HEK293 (cell line): ENCODE measurements at regions not wholly inside any gene's neighbourhood (a gene's known extent, or its start where the extent isn't known, plus 50 kb on each side); places are given as distances from the start of the nearest gene placed in this dataset.

Experiments used
- CTCF ChIA-PET: fragments of 350-600 bp; formaldehyde crosslinking; extraction: SDS; loops from one replicate; lab custom pipeline; 2021; ENCODE audit warnings: antibody characterized with exemption; lab: Yijun Ruan, JAX
- POLR2A ChIA-PET: fragments of 300-600 bp; formaldehyde crosslinking; extraction: SDS; loops from one replicate; lab custom pipeline; 2020; ENCODE audit warnings: antibody characterized with exemption, inconsistent platforms; lab: Yijun Ruan, JAX
- H3K27ac ChIP-seq: fragments of 200-500 bp; sonication (Bioruptor generic); 2 replicates; pipeline ENCODE4 v1.5.1; 2014; ENCODE audit warnings: low read depth, low read length, control low read depth, inconsistent platforms; ENCODE audit errors: extremely low read depth
- H3K36me3 ChIP-seq, 2 experiments: fragments of 200-500 bp in 1 of 2; sonication (Bioruptor generic) in 1 of 2; 1 replicate in 1 of 2; 2 replicates in 1 of 2; pipeline ENCODE4 v1.5.1; 2014 to 2017; ENCODE audit warnings: inconsistent platforms in 2 of 2, low read length in 2 of 2; ENCODE audit not compliant: control insufficient read depth in 2 of 2, insufficient read depth in 1 of 2
- H3K4me1 ChIP-seq: fragments of 200-500 bp; sonication (Bioruptor generic); 2 replicates; pipeline ENCODE4 v1.5.1; 2014; ENCODE audit warnings: mild to moderate bottlenecking, low read length, inconsistent platforms; ENCODE audit not compliant: control insufficient read depth, insufficient read depth
- H3K4me3 ChIP-seq: 2 replicates; pipeline ENCODE4 v1.5.1; 2011; ENCODE audit warnings: low read depth, mild to moderate bottlenecking, control low read depth, low read length, moderate library complexity
- H3K9me3 ChIP-seq: fragments of 200-500 bp; sonication (Bioruptor generic); 2 replicates; pipeline ENCODE4 v1.5.1; 2014; ENCODE audit warnings: low read depth, low read length, inconsistent platforms; ENCODE audit not compliant: control insufficient read depth, insufficient read depth
- BCL11A ChIP-seq: fragments of 450-650 bp; formaldehyde crosslinking; IDR thresholded peaks from 2 replicates; pipeline ENCODE4 v1.5.1; 2016; ENCODE audit warnings: low read depth, missing biosample characterization, missing genetic modification characterization
- EGR2 ChIP-seq: fragments of 450-650 bp; formaldehyde crosslinking; IDR thresholded peaks from 2 replicates; pipeline ENCODE4 v1.5.1; 2016; ENCODE audit warnings: low read depth, missing biosample characterization, missing genetic modification characterization
- OSR2 ChIP-seq: fragments of 450-650 bp; formaldehyde crosslinking; IDR thresholded peaks from 2 replicates; pipeline ENCODE4 v1.5.1; 2016; ENCODE audit warnings: missing biosample characterization, missing genetic modification characterization
- ZBTB48 ChIP-seq: fragments of 450-650 bp; formaldehyde crosslinking; IDR thresholded peaks from 2 replicates; pipeline ENCODE4 v1.5.1; 2016; ENCODE audit warnings: missing biosample characterization, missing genetic modification characterization
- ZBTB8A ChIP-seq: fragments of 450-650 bp; formaldehyde crosslinking; IDR thresholded peaks from 2 replicates; pipeline ENCODE4 v1.5.1; 2016; ENCODE audit warnings: missing biosample characterization, missing genetic modification characterization
- ZFP3 ChIP-seq: fragments of 450-650 bp; formaldehyde crosslinking; IDR thresholded peaks from 2 replicates; pipeline ENCODE4 v1.5.1; 2016; ENCODE audit warnings: low read depth, missing biosample characterization, missing genetic modification characterization
- ZIC2 ChIP-seq: fragments of 450-650 bp; formaldehyde crosslinking; IDR thresholded peaks from 2 replicates; pipeline ENCODE4 v1.5.1; 2016; ENCODE audit warnings: missing biosample characterization, missing genetic modification characterization
- ZNF10 ChIP-seq: fragments of 450-650 bp; formaldehyde crosslinking; IDR thresholded peaks from 2 replicates; pipeline ENCODE4 v1.5.1; 2017; ENCODE audit warnings: missing biosample characterization, missing genetic modification characterization
- ZNF202 ChIP-seq: fragments of 450-650 bp; formaldehyde crosslinking; IDR thresholded peaks from 2 replicates; pipeline ENCODE4 v1.5.1; 2016; ENCODE audit warnings: missing biosample characterization, missing genetic modification characterization, borderline replicate concordance
- ZNF561 ChIP-seq: fragments of 450-650 bp; IDR thresholded peaks from 2 replicates; pipeline ENCODE4 v1.5.1; 2018; ENCODE audit warnings: missing biosample characterization, missing genetic modification characterization, borderline replicate concordance
- ZNF600 ChIP-seq: fragments of 450-650 bp; formaldehyde crosslinking; IDR thresholded peaks from 2 replicates; pipeline ENCODE4 v1.5.1; 2016; ENCODE audit warnings: missing biosample characterization, missing genetic modification characterization
- ZNF670 ChIP-seq: fragments of 450-650 bp; formaldehyde crosslinking; IDR thresholded peaks from 2 replicates; pipeline ENCODE4 v1.5.1; 2016; ENCODE audit warnings: missing biosample characterization, missing genetic modification characterization, low read depth
- ZNF707 ChIP-seq: fragments of 450-650 bp; formaldehyde crosslinking; IDR thresholded peaks from 2 replicates; pipeline ENCODE4 v1.5.1; 2016; ENCODE audit warnings: missing biosample characterization, missing genetic modification characterization
- ZNF785 ChIP-seq: fragments of 450-650 bp; formaldehyde crosslinking; IDR thresholded peaks from 2 replicates; pipeline ENCODE4 v1.5.1; 2016; ENCODE audit warnings: missing biosample characterization, missing genetic modification characterization
- ZSCAN23 ChIP-seq: fragments of 450-650 bp; formaldehyde crosslinking; IDR thresholded peaks from 2 replicates; pipeline ENCODE4 v1.5.1; 2016; ENCODE audit warnings: missing biosample characterization, missing genetic modification characterization
- TF ChIP-seq, protein P1 (sequence below): fragments of 450-650 bp; formaldehyde crosslinking; IDR thresholded peaks from 2 replicates; pipeline ENCODE4 v1.5.1; 2017; ENCODE audit warnings: missing biosample characterization, missing genetic modification characterization
- TF ChIP-seq, protein P2 (sequence below): fragments of 450-650 bp; formaldehyde crosslinking; IDR thresholded peaks from 2 replicates; pipeline ENCODE4 v1.5.1; 2017; ENCODE audit warnings: missing biosample characterization, missing genetic modification characterization
- TF ChIP-seq, protein P3 (sequence below): fragments of 450-650 bp; formaldehyde crosslinking; IDR thresholded peaks from 2 replicates; pipeline ENCODE4 v1.5.1; 2016; ENCODE audit warnings: missing biosample characterization, missing genetic modification characterization
- TF ChIP-seq, protein P4 (sequence below): fragments of 450-650 bp; formaldehyde crosslinking; IDR thresholded peaks from 2 replicates; pipeline ENCODE4 v1.5.1; 2016; ENCODE audit warnings: missing biosample characterization, missing genetic modification characterization
- TF ChIP-seq, protein P5 (sequence below): fragments of 450-650 bp; formaldehyde crosslinking; IDR thresholded peaks from 2 replicates; pipeline ENCODE4 v1.5.1; 2016; ENCODE audit warnings: missing biosample characterization, missing genetic modification characterization

DNA sequence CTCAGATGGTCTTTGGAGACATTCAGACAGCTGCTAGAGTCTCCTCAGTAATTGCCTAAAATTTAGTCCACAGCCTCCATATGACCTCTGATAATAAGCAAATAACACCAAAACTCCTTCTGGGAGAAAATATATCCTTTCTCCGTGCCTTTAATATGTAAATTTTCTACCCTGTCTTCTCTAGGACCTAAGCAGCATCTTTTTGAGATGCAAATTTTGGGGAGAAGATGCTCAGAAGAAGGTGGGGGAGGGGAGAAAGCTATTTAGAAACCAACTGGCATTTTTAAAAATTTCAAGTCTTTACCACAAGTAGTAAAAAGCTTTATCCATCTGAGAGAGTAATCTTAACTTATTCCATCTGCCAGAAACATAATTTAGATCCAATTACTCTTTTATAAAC is 91.8 kb upstream of the KCNK12 start:
- Histone ChIP-seq H3K4me3 (no peak overlapping the region), H3K4me1 (no peaks in the 10 kb centered on the region; the same call in 1 of the 2 replicates), H3K27ac (no peak overlapping the region), H3K36me3 (no peaks in the 10 kb centered on the region), H3K9me3 (no peaks in the 10 kb centered on the region)
- TF ChIP-seq ZNF202 (tag by site-specific recombination) (no peak), ZFP3 (tag by site-specific recombination) (no peak), BCL11A (tag by site-specific recombination) (no peak)
- TF ChIP-seq, protein P1, sequence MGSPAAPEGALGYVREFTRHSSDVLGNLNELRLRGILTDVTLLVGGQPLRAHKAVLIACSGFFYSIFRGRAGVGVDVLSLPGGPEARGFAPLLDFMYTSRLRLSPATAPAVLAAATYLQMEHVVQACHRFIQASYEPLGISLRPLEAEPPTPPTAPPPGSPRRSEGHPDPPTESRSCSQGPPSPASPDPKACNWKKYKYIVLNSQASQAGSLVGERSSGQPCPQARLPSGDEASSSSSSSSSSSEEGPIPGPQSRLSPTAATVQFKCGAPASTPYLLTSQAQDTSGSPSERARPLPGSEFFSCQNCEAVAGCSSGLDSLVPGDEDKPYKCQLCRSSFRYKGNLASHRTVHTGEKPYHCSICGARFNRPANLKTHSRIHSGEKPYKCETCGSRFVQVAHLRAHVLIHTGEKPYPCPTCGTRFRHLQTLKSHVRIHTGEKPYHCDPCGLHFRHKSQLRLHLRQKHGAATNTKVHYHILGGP: no peak
- TF ChIP-seq, protein P2, sequence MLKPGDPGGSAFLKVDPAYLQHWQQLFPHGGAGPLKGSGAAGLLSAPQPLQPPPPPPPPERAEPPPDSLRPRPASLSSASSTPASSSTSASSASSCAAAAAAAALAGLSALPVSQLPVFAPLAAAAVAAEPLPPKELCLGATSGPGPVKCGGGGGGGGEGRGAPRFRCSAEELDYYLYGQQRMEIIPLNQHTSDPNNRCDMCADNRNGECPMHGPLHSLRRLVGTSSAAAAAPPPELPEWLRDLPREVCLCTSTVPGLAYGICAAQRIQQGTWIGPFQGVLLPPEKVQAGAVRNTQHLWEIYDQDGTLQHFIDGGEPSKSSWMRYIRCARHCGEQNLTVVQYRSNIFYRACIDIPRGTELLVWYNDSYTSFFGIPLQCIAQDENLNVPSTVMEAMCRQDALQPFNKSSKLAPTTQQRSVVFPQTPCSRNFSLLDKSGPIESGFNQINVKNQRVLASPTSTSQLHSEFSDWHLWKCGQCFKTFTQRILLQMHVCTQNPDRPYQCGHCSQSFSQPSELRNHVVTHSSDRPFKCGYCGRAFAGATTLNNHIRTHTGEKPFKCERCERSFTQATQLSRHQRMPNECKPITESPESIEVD: no peak
- TF ChIP-seq, protein P3, sequence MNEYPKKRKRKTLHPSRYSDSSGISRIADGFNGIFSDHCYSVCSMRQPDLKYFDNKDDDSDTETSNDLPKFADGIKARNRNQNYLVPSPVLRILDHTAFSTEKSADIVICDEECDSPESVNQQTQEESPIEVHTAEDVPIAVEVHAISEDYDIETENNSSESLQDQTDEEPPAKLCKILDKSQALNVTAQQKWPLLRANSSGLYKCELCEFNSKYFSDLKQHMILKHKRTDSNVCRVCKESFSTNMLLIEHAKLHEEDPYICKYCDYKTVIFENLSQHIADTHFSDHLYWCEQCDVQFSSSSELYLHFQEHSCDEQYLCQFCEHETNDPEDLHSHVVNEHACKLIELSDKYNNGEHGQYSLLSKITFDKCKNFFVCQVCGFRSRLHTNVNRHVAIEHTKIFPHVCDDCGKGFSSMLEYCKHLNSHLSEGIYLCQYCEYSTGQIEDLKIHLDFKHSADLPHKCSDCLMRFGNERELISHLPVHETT (tag by site-specific recombination): no peak
- ChIA-PET POLR2A (no interaction called here), CTCF (interaction anchor here (1.7 kb wide), 1 partner anchor 8 kb away, joined by 6 read pairs; no protein-coding TSS in a partner anchor)

DNA sequence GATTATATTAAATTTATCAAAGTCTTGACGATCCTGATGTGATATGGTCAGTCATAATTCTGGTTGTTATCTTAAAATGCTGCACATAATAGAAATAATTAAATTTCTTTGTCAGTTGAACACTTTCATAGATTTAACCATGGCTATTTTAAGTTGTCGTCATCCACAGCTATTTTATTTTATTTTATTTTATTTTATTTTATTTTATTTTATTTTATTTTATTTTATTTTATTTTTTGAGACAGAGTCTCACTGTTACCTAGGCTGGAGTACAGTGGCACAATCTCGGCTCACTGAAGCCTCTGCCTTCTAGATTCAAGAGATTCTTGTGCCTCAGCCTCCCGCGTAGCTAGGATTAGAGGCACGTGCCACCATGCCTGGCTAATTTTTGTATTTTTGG is 90.5 kb upstream of the KCNK12 start:
- no peaks in the 10 kb centered on the region; the same call in 1 of the 2 replicates for H3K4me1 ChIP-seq
- TF ChIP-seq, protein P4, sequence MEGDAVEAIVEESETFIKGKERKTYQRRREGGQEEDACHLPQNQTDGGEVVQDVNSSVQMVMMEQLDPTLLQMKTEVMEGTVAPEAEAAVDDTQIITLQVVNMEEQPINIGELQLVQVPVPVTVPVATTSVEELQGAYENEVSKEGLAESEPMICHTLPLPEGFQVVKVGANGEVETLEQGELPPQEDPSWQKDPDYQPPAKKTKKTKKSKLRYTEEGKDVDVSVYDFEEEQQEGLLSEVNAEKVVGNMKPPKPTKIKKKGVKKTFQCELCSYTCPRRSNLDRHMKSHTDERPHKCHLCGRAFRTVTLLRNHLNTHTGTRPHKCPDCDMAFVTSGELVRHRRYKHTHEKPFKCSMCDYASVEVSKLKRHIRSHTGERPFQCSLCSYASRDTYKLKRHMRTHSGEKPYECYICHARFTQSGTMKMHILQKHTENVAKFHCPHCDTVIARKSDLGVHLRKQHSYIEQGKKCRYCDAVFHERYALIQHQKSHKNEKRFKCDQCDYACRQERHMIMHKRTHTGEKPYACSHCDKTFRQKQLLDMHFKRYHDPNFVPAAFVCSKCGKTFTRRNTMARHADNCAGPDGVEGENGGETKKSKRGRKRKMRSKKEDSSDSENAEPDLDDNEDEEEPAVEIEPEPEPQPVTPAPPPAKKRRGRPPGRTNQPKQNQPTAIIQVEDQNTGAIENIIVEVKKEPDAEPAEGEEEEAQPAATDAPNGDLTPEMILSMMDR (tag by site-specific recombination): no peak
- TF ChIP-seq ZBTB48 (tag by site-specific recombination) (no peak), ZNF10 (tag by site-specific recombination) (no peak), OSR2 (no peak), ZSCAN23 (no peak), ZNF785 (tag by site-specific recombination) (no peak), EGR2 (tag by site-specific recombination) (no peak), ZBTB8A (tag by site-specific recombination) (no peak), ZNF707 (tag by site-specific recombination) (no peak), ZIC2 (tag by site-specific recombination) (no peak), ZNF670 (no peak), ZNF600 (tag by site-specific recombination) (no peak), ZNF561 (tag by site-specific recombination) (no peak)
- TF ChIP-seq, protein P5, sequence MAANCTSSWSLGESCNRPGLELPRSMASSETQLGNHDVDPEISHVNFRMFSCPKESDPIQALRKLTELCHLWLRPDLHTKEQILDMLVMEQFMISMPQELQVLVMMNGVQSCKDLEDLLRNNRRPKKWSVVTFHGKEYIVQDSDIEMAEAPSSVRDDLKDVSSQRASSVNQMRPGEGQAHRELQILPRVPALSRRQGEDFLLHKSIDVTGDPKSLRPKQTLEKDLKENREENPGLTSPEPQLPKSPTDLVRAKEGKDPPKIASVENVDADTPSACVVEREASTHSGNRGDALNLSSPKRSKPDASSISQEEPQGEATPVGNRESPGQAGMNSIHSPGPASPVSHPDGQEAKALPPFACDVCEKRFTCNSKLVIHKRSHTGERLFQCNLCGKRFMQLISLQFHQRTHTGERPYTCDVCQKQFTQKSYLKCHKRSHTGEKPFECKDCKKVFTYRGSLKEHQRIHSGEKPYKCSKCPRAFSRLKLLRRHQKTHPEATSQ: no peak
- TF ChIP-seq, protein P2: no peak
- TF ChIP-seq, all 188 proteins: peak for 0
- ChIA-PET POLR2A (no interaction called here), CTCF (no interaction called here)
- Histone ChIP-seq H3K36me3 (no peaks in the 10 kb centered on the region), H3K9me3 (no peaks in the 10 kb centered on the region), H3K27ac (no peak overlapping the region), H3K4me3 (no peak overlapping the region)
